Skeletal muscle tissue (tissue), 3 donors: ENCODE measurements at regions not wholly inside any gene's neighbourhood (a gene's known extent, or its start where the extent isn't known, plus 50 kb on each side); places are given as distances from the start of the nearest gene placed in this dataset.
"Not testable (repeated sequence)": the region's sequence is repeated elsewhere in the genome, so short reads cannot be mapped to it uniquely, and the experiment has no call there.

Experiments
- H3K27ac ChIP-seq: one replicate; pipeline ENCODE4 v1.7.0; 2013; ENCODE audit warnings: mild to moderate bottlenecking, low read depth, low read length, inconsistent platforms
- H3K27me3 ChIP-seq, 3 donors: one replicate each; pipeline ENCODE4 v1.7.0; 2013; ENCODE audit warnings: low read length in 3 of 3; ENCODE audit not compliant: control insufficient read depth in 3 of 3, insufficient read depth in 3 of 3
- H3K36me3 ChIP-seq, 3 donors: one replicate each; pipeline ENCODE4 v1.7.0; 2013; ENCODE audit warnings: low read length in 3 of 3; ENCODE audit not compliant: control insufficient read depth in 3 of 3, insufficient read depth in 3 of 3
- H3K4me1 ChIP-seq, 3 donors: one replicate each; pipeline ENCODE4 v1.7.0; 2013; ENCODE audit warnings: low read length in 3 of 3, mild to moderate bottlenecking in 3 of 3; ENCODE audit not compliant: control insufficient read depth in 3 of 3, insufficient read depth in 3 of 3
- H3K4me3 ChIP-seq, 3 donors: one replicate each; pipeline ENCODE4 v1.7.0; 2013; ENCODE audit warnings: low read length in 3 of 3
- H3K9ac ChIP-seq, 3 donors: one replicate each; pipeline ENCODE4 v1.7.0; 2013; ENCODE audit warnings: low read length in 3 of 3, mild to moderate bottlenecking in 3 of 3, moderate library complexity in 2 of 3, low read depth in 1 of 3
- H3K9me3 ChIP-seq, 3 donors: one replicate each; pipeline ENCODE4 v1.7.0; 2013; ENCODE audit warnings: low read length in 3 of 3; ENCODE audit not compliant: control insufficient read depth in 3 of 3
- donor health status: Osteomylitis.

GRCh38 chr3:163438760-163439159, 1639.5 kb downstream of the SI start:
- Histone ChIP-seq H3K4me1 (no peaks in the 10 kb centered on the region), H3K27me3 (no peaks in the 10 kb centered on the region), H3K36me3 (no peaks in the 10 kb centered on the region), H3K9me3 (no peaks in the 10 kb centered on the region), H3K9ac (no peak overlapping the region), H3K27ac (no peak overlapping the region), H3K4me3 (no peak overlapping the region)

GRCh38 chr3:163422671-163423070, 1655.6 kb downstream of the SI start:
- no peaks in the 10 kb centered on the region for H3K4me1 ChIP-seq
- H3K9me3 ChIP-seq: no peaks in the 10 kb centered on the region
- no peak overlapping the region for H3K4me3 ChIP-seq
- no peaks in the 10 kb centered on the region for H3K36me3 ChIP-seq
- H3K27ac ChIP-seq: no peak overlapping the region
- no peaks in the 10 kb centered on the region for H3K27me3 ChIP-seq
- no peak overlapping the region for H3K9ac ChIP-seq

- Histone ChIP-seq H3K9ac (no peak overlapping the region), H3K9me3 (no peaks in the 10 kb centered on the region), H3K36me3 (no peaks in the 10 kb centered on the region)
These were observed 1686.7 kb downstream of the SI start for GRCh38 chr3:163391407-163392181.

DNA sequence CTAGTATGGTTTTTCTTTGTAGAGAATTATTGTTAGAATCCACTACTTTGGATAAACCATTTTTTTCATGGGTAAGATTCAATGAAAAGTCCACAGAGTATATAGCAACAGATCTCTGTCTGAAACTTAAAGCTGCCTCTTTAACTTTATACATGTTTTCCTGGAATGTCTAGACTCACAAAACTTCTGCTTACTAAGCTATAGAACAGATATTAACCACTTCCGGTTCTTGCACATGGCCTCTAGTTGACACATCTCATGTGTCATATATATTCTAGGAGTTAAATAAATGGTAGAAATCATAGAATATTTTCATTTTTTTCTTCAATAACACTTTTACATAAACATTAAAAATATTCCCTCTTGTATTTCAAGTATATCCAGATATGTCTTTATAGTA, 1693.9 kb downstream of the SI start:
- Histone ChIP-seq H3K4me1 (no peaks in the 10 kb centered on the region), H3K9me3 (no peaks in the 10 kb centered on the region), H3K4me3 (no peak overlapping the region), H3K9ac (no peak overlapping the region), H3K36me3 (no peaks in the 10 kb centered on the region), H3K27ac (no peak overlapping the region), H3K27me3 (no peaks in the 10 kb centered on the region)

More at GRCh38 chr3:163391407-163392181, 1686.7 kb downstream of the SI start:
- Histone ChIP-seq H3K27me3 (no peaks in the 10 kb centered on the region), H3K4me3 (no peak overlapping the region), H3K4me1 (no peaks in the 10 kb centered on the region), H3K27ac (no peak overlapping the region)

DNA sequence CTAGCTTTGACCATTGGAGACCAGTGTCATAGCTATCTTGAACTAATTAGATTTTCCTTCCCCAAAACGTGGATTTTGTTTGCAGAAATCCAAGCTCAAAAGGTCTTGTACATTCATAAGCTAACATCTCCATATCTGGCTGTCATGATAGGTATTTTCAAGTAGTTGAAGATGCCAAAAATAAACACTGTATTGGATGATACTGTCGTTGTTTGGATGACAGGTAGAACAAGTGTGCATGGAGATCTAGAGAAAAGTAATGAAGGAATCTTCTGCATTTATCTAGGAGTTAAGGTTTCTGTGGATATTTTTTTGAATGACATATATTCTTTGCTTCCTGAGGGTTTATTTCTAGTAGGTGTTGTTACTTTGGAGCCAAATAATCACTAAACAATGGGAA, 1696.1 kb downstream of the SI start:
- Histone ChIP-seq H3K9me3 (no peaks in the 10 kb centered on the region), H3K4me1 (no peaks in the 10 kb centered on the region), H3K27me3 (no peaks in the 10 kb centered on the region), H3K4me3 (no peak overlapping the region), H3K36me3 (no peaks in the 10 kb centered on the region), H3K9ac (no peak overlapping the region), H3K27ac (no peak overlapping the region)

GRCh38 chr3:163368168-163368567, 1710.1 kb downstream of the SI start:
- no peak overlapping the region for H3K27ac ChIP-seq
- no peaks in the 10 kb centered on the region for H3K27me3 ChIP-seq
- no peak overlapping the region for H3K9ac ChIP-seq
- no peaks in the 10 kb centered on the region for H3K4me1 ChIP-seq
- H3K36me3 ChIP-seq: no peaks in the 10 kb centered on the region
- H3K4me3 ChIP-seq: no peak overlapping the region
- no peaks in the 10 kb centered on the region for H3K9me3 ChIP-seq

GRCh38 chr3:163364717-163365116, 1713.6 kb downstream of the SI start:
- H3K9ac ChIP-seq: no peak overlapping the region
- H3K27me3 ChIP-seq: no peaks in the 10 kb centered on the region
- no peaks in the 10 kb centered on the region for H3K9me3 ChIP-seq
- no peaks in the 10 kb centered on the region for H3K36me3 ChIP-seq
- H3K4me1 ChIP-seq: no peaks in the 10 kb centered on the region
- no peak overlapping the region for H3K27ac ChIP-seq
- H3K4me3 ChIP-seq: no peak overlapping the region

DNA sequence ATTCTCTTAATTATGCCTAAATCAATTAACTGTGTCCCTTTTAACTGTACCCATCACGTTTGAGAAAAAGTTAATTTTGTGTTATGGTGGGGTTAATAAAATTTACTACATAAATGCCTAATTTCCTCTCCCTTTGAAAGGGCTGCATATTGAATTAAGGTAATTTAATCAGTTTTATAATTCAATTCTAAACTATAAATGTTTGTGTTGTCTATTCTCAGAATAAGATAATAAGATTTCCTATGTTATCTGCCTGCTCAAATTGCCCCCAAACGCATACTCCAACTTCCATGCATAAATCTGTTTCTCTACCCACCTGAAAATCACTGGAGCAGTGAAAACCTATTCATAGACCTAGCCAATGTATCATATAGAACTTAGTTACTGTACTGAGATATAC, 1716.1 kb downstream of the SI start:
- Histone ChIP-seq H3K36me3 (no peaks in the 10 kb centered on the region), H3K27ac (no peak overlapping the region), H3K9ac (no peak overlapping the region), H3K4me1 (no peaks in the 10 kb centered on the region), H3K4me3 (no peak overlapping the region), H3K27me3 (no peaks in the 10 kb centered on the region), H3K9me3 (no peaks in the 10 kb centered on the region)

GRCh38 chr3:163361357-163361878, 1716.9 kb downstream of the SI start:
- not testable (repeated sequence) for H3K27me3 ChIP-seq, H3K36me3 ChIP-seq, H3K4me3 ChIP-seq, H3K27ac ChIP-seq, H3K9ac ChIP-seq, H3K9me3 ChIP-seq, H3K4me1 ChIP-seq

- no peaks in the 10 kb centered on the region for H3K4me1 ChIP-seq
- no peak overlapping the region for H3K27ac ChIP-seq
- H3K27me3 ChIP-seq: no peaks in the 10 kb centered on the region
- H3K9me3 ChIP-seq: no peaks in the 10 kb centered on the region
- no peak overlapping the region for H3K4me3 ChIP-seq
- no peaks in the 10 kb centered on the region for H3K36me3 ChIP-seq
- no peak overlapping the region for H3K9ac ChIP-seq
These were observed 1730.4 kb downstream of the SI start for GRCh38 chr3:163347944-163348343.
